Fibroblast of the conjunctiva (primary cell): ENCODE measurements at regions not wholly inside any gene's neighbourhood (a gene's known extent, or its start where the extent isn't known, plus 50 kb on each side); places are given as distances from the start of the nearest gene placed in this dataset.
"Not testable (repeated sequence)": the region's sequence is repeated elsewhere in the genome, so short reads cannot be mapped to it uniquely, and the experiment has no call there.

Experiments used
- DNase-seq: peaks from one replicate; pipeline ENCODE4 v3.0.0-alpha.2; 2010; ENCODE audit warnings: low read depth

DNA sequence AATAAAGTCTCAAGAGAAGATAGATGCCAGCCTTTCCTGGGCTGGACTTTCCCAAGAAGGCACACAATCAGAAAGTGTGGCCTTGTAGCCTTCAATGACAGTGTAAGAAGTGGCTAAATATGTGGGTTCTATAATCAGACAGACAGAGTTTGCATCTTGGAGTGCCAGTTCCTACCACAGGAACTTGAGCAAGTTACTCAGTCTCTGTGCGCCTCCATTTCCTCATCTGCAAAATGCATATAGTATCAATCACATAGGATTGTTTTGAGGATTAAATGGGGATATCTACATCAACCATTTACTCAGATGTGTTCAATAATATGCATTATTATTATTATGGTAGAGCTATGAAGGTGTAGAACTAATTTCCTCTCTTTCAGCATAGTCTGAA is 176.8 kb upstream of the PTBP2 start:
- DNase-seq, result no peak

- DNase-seq, result no peak
Observed at GRCh38 chr1:96545935-96546656, 175.5 kb upstream of the PTBP2 start.

GRCh38 chr1:96550061-96550460 is 171.5 kb upstream of the PTBP2 start:
- DNase-seq, result no peak

GRCh38 chr1:96552451-96552850 is 169.1 kb upstream of the PTBP2 start:
- DNase-seq, result no peak

GRCh38 chr1:96553811-96554210 is 167.8 kb upstream of the PTBP2 start:
- DNase-seq, result no peak

- no peak for DNase-seq
Observed at GRCh38 chr1:96554364-96554763, 167.2 kb upstream of the PTBP2 start.

DNA sequence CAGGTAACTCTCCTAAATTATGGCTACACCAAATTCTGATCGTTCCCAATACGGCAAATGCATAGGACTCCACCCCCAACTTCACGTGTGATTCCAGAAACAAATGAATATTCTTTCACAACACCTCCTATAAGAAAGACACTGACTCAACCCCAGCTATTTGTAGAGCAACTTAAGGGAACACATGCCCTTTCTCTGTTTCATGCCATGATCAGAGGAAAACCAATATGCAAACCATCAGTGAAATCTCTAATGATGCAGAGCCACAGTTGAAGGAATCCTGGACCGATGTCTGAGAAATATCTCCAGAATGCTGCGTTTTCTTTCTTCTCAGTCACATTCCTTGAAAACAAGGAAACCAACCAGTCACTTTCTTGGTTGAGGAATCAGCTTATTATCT is 164.2 kb upstream of the PTBP2 start:
- no peak for DNase-seq

- no peak for DNase-seq
Observed at GRCh38 chr1:96558635-96559034, 162.9 kb upstream of the PTBP2 start.

DNA sequence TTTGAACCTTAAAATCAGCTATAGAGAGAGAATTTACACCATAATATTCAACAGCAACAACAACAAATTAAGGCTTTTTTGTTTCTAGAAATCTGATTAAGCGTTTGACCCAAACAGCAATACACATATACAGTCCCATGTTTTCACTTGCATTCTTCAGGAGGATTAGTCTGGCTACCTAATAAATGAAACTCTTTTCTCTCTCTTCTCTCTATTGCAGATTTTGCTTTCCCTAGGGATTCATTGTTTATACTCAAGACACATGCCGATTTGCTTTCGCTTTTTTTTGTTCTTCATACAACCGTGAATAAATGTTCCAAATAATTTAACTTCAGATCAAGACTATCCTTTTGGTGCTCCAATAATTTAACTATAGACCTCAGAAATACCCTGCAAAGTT is 162.4 kb upstream of the PTBP2 start:
- DNase-seq, result peak; percentile 51

- peak; percentile 98 for DNase-seq
Observed at GRCh38 chr1:96559707-96560596, 161.6 kb upstream of the PTBP2 start.

DNA sequence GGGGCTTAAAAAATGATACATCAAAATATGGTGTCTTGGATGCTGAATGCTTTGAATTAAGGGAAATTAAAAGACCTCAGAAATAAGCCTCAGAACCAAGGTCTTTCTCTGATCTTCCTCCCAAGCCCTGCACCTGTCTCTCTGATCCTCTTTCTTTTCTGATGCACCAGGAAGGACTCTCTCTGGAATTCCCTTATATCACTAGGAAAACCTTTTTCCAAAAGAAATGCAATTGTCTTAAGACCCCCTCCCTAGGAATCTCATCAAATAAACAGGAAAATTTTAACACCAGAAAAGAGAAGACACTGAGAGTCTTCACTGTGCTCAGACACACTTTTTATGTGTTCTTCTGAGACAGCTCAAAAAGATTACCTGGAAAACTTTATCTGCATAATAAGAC is 159.5 kb upstream of the PTBP2 start:
- no peak for DNase-seq

DNA sequence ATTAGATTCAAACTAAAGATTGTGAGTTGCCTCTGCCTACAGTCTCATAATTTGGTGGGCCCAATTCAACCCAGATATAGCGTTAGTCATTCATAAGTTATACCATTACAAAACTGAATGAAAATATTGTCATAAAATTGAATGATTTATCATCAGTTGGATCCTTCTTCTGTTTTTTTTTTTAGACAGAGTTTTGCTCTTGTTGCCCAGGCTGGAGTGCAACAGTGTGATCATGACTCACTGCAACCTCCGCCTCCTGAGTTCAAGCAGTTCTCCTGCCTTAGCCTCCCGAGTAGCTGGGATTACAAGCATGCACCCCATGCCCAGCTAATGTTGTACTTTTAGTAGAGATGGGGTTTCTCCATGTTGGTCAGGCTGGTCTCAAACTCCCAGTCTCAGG is 157.2 kb upstream of the PTBP2 start:
- DNase-seq, result not testable (repeated sequence)

DNA sequence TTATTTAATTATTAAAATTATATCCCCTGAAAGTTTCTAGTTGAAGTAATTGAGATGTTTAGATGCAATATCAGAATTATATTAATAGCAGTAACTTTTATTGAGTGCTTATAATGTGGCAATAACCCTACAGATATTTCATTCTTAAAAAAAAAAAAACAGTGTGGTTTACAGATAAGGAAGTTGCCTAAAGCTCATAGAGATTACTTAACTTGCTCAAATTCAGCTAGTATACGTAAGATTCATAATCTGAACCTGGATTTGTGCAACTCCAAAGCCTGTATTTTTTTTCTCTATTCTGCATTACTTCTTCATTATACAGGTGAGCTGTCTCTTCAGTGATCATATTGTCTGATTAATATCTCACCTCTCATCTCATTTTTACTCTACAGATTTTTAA is 156.0 kb upstream of the PTBP2 start:
- DNase-seq, result no peak

GRCh38 chr1:96568639-96569038 is 152.9 kb upstream of the PTBP2 start:
- DNase-seq, result no peak

- DNase-seq, result no peak
Observed at GRCh38 chr1:96569288-96569687, 152.3 kb upstream of the PTBP2 start.

DNA sequence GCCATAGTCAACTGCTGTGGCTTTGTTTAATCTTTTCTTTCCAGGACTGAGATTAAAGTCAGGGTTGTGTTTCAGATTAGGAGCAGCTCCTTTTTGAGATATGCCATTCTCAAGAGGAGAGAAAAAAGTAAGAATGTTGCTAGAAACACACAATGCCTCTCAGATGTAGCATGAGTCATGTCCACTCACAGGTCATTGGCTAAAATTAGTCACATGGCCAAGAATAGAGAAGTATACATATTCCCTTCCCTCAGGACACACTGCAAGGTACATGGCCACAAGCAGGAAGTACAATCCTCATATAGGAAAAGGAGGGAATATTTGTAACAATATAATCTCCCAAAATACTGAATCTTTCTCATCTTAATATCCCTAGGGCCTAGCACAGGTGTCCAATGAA is 141.9 kb upstream of the PTBP2 start:
- no peak for DNase-seq

DNA sequence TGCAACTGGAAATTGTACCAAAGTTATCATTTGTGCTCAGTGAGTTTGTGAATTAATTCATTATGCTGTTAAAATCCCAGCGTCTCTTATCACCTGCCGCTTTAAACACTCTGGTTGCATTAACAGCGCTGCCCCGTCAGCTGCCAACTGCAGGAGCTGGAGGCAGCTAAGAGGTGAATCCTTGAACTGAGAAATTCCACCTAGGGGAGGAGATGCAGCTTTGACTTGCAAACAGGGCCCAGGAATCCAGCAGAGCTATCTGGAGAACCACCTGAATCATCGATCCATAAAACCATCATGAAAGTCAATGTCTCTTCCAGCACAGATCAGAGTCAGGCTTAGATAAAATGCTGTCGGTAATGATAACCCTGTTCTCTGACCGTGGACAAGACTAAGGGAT is 140.7 kb upstream of the PTBP2 start:
- no peak for DNase-seq

DNA sequence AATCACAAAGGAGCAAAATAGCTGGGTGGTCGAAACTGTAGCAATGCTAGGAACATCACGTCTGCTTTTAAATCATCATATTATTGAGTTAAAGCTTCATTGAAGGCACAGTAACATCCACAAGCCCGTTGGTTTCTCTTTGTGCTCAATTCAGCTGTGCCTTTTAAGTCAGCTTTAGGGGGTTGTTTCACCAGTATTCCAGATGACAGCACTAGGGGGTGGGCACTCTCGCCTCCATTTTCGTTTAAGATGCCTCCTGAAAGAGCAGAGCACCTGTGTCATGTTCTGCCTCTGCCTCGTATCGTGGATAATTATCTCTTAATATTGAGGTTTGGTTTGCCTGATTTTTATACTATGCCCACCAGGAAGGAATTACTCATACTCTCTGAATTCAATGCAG is 139.8 kb upstream of the PTBP2 start:
- DNase-seq, result no peak

- DNase-seq, result no peak
Observed at GRCh38 chr1:96583903-96584302, 137.7 kb upstream of the PTBP2 start.

DNA sequence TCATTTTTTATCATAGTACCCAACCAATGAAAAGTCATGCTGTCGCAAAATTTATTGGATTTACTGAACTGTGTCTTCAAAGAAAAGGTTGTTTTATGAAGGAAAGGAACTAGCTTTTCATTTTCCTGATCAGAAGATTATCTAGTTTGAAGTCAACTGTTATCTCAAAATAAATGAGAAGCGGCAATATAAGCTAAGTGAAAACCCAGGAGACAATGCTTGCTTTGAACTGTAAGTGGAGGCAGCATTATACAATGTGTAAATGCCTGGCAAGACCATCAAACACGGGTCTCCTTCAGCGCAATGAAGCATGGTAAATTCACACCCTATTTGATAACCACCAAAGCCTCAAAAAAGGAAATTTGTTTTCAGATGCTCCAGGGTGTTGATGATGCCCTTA is 134.4 kb upstream of the PTBP2 start:
- DNase-seq, result no peak

GRCh38 chr1:96588416-96588995 is 133.1 kb upstream of the PTBP2 start:
- no peak for DNase-seq

GRCh38 chr1:96595530-96595929 is 126.1 kb upstream of the PTBP2 start:
- DNase-seq, result not testable (repeated sequence)
